MM.1S (cell line): ENCODE measurements at regions not wholly inside any gene's neighbourhood (a gene's known extent, or its start where the extent isn't known, plus 50 kb on each side); places are given as distances from the start of the nearest gene placed in this dataset.

Experiments used
- EZH2 ChIP-seq: fragments of 300-600 bp; sonication (generic); optimal IDR thresholded peaks from 2 replicates; pipeline ENCODE3; 2017; ENCODE audit warnings: low read depth, mild to moderate bottlenecking, antibody characterized with exemption, low read length, mixed read lengths
- TF ChIP-seq, protein P1 (sequence below): fragments of 300-600 bp; sonication (generic); IDR thresholded peaks from 2 replicates; pipeline ENCODE4 v1.5.1; 2016; ENCODE audit warnings: antibody characterized with exemption, low read length, mixed read lengths

- TF ChIP-seq EZH2, result no peak
- TF ChIP-seq, protein P1, sequence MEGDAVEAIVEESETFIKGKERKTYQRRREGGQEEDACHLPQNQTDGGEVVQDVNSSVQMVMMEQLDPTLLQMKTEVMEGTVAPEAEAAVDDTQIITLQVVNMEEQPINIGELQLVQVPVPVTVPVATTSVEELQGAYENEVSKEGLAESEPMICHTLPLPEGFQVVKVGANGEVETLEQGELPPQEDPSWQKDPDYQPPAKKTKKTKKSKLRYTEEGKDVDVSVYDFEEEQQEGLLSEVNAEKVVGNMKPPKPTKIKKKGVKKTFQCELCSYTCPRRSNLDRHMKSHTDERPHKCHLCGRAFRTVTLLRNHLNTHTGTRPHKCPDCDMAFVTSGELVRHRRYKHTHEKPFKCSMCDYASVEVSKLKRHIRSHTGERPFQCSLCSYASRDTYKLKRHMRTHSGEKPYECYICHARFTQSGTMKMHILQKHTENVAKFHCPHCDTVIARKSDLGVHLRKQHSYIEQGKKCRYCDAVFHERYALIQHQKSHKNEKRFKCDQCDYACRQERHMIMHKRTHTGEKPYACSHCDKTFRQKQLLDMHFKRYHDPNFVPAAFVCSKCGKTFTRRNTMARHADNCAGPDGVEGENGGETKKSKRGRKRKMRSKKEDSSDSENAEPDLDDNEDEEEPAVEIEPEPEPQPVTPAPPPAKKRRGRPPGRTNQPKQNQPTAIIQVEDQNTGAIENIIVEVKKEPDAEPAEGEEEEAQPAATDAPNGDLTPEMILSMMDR, result no peak
Measured at GRCh38 chr3:80750637-80751036, 982.8 kb upstream of the ROBO1 start.
